SKM-1 treated with dmso at 0.1 percent for 144 hours (cell line): ENCODE measurements at regions not wholly inside any gene's neighbourhood (a gene's known extent, or its start where the extent isn't known, plus 50 kb on each side); places are given as distances from the start of the nearest gene placed in this dataset.
"Not testable (repeated sequence)": the region's sequence is repeated elsewhere in the genome, so short reads cannot be mapped to it uniquely, and the experiment has no call there.

ENCODE experiments used
- DNase-seq: peaks from one replicate; lab custom pipeline; 2025; ENCODE audit not compliant: unreplicated experiment; lab: John Stamatoyannopoulos, UW

DNA sequence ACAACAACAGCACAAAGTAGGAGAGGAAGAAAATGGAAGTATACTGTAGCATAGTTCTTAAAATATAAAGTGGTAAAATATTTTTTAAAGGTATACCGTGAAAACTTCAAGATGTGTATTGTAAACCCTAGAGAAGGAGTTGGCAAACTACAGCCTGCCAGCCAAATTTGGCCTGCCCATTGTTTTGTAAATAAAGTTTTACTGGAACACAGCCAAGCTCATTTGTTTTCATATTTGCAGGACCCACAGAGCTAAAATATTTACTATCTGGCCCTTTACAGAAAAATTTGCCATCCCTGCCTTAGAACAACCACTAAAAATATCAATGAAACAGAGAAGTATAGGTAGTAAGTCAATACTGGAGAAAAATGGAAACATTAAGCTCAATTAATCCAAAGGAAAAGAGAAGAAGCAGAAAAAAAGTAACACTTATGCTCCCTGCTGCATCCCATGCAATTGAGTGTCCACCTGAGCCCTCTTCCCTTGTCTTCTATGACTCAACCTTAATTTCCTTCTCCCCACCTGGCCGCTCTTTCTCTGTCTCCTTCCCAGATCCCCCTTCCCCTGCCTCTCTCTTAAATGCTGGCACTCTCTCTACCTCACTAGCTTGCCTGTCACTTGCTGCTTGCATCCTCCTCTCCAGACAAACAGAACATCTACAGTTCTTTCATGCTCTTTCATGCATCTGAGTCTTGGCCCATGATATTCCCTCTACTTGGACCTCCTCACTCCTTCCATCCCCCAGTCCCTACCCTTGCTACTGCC lies 50.6 kb upstream of the FER start:
- DNase-seq = no peak

DNA sequence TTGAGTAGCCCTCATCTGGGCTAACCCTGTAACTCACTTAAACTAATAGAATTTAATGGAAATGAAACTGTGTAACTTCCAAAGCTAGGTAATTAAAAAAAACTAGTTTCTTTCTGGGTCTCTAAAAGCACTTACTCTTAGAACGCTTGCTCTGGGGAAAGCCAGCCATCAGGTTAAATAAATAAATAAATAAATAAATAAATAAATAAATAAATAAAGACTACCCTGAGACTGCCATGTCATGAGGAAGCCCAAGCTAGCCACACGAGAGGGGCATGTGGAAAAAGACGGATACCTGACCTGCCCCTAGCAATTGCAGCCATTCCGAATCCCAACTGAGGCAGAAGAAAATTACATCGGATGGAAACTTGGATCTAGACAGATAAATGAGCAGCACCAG lies 51.3 kb upstream of the FER start:
- DNase-seq = no peak

- no peak for DNase-seq
These were observed 59.2 kb upstream of the FER start for GRCh38 chr5:108688485-108688884.

- peak; percentile 8 for DNase-seq
These were observed 60.0 kb upstream of the FER start for GRCh38 chr5:108687595-108688200.

- DNase-seq = no peak
These were observed 61.0 kb upstream of the FER start for GRCh38 chr5:108686676-108687075.

DNA sequence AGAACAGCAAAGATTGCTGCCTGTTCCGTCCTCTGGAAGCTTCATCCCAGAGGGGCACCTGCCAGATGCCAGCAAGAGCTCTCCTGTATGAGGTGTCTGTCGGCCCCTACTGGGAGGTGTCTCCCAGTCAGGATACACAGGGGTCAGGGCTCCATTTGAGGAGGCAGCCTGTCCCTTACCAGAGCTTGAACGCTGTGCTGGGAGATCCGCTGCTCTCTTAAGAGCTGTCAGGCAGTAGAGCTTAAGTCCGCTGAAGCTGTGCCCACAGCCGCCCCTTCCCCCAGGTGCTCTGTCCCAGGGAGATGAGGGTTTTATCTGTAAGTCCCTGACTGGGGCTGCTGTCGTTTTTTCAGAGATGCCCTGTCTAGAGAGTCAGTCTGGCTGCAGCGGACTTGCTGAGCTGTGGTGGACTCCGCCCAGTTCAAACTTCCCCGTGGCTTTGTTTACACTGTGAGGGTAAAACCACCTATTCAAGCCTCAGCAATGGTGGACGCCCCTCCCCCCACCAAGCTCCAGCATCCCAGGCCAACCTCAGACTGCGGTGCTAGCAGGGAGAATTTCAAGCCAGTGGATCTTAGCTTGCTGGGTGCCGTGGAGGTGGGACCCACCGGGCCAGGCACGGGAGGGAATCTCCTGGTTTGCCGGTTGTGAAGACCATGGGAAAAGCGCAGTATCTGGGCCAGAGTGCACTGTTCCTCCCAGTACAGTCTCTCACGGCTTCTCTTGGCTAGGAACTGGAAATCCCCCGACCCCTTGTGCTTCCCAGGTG lies 62.1 kb upstream of the FER start:
- DNase-seq = not testable (repeated sequence)

- DNase-seq = peak; percentile 49
These were observed 66.4 kb upstream of the FER start for GRCh38 chr5:108681079-108681921.

DNA sequence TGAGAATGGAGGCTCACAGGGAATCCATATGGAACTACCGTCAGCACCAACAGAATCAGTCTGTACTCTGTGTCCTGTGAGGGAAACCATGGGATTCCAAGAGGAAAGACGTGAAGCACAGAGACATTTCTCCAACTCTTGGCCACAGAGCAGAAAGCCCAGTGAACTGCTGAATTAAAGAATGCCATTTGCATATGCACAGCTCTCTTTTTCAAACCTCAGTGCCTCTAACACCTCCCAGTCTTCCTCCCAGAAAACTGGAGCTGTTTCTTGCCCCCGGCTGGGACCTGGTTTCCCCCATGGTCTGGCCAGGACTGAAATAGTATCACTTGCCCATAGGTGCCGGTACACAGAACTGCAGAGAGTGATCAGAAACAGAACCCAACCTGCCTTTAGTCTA lies 69.6 kb upstream of the FER start:
- no peak for DNase-seq

- no peak for DNase-seq
These were observed 72.0 kb upstream of the FER start for GRCh38 chr5:108675736-108676135.

DNA sequence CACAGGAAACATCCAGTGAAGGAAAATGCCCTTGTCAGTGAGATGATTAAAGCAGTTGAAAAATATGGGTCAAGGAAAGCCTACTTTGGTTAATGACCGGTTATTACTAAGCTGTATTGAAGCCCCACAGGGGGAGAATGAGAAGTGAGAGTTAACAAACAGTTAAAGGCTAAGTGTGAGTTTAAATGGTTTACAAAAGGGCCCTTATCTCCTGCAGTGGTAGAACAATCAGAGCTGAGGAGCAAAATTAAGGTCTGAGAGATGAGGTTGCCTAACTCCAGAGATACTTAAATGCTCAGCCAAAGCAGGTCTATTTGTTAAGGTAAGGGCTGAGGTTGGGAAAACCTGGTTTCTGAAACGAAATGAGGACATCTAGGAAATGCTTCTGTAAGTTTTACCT lies 75.1 kb upstream of the FER start:
- DNase-seq = no peak

- DNase-seq = no peak
These were observed 77.0 kb upstream of the FER start for GRCh38 chr5:108670591-108671289.

DNA sequence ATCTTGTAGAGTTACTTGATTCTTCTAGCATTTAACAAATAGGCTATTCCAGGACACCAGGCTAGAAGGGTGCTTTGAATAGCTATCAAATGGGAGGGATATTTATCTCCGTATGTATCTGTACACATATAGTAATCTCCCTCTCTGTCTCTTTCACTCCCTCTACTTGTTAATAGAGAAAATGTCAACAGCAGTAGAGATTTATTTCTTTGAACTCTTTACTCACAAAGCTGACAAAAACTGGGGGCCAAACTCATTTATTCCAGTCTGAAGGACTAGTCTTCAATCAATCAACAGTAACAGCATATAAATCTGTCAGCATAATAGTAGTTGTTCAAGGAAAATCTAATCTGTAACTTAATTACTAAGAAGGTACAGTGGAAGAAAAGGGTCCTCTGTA lies 78.2 kb upstream of the FER start:
- no peak for DNase-seq

- DNase-seq = no peak
These were observed 86.0 kb upstream of the FER start for GRCh38 chr5:108661590-108662219.

- no peak for DNase-seq
These were observed 86.7 kb upstream of the FER start for GRCh38 chr5:108661024-108661423.

DNA sequence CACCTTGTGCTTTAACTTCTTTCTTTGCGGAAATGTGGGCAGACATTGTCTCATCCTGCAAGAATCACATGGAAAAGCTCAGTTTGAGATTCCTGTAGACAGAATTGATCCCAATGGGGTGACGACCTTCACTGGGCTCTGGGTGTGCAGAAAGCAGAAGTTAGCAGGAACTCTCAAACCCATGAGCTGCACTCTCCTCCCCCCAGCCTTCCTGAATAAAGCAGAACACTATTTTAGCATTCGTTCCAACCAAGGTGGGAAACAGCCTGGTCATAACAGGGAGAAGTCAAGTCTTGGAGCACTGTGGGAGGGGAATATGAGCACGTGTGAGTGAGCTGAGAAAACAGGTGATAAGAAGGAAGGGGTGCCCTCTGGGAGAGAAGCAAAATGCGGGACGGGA lies 87.4 kb upstream of the FER start:
- peak; percentile 10 for DNase-seq

GRCh38 chr5:108659531-108659930 lies 88.2 kb upstream of the FER start:
- DNase-seq = no peak

DNA sequence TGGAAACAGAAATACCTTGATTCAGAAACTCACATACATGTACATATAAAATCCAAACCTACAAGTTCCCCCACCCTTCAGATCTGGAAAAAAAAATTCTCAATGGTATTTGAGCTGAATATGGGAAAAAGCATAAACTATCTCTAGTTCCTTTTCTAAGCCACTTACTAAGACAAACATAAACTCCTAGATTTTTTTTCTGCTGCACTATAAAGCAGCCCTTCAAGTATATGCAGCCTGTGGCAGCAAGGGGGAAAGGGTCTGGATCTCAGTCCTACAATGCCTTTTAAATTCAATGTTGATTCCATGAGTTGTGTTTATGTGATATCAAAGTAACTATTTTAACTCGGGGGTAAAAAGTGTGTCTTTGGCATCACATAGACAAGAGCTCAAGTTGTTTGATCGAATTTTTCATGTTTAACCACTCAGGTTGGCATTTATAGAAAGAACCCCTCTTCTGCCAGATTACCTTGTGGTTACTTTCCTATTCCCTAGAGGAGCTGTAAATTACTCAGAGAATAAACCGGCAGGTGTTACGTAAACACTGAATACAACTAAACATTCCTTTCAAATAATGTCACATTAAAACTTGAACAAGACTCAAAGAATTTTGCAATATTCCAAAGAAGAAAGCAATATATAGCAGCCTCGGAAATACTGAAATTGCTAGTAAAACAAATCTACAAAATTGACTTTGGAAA lies 91.8 kb upstream of the FER start:
- DNase-seq = no peak

DNA sequence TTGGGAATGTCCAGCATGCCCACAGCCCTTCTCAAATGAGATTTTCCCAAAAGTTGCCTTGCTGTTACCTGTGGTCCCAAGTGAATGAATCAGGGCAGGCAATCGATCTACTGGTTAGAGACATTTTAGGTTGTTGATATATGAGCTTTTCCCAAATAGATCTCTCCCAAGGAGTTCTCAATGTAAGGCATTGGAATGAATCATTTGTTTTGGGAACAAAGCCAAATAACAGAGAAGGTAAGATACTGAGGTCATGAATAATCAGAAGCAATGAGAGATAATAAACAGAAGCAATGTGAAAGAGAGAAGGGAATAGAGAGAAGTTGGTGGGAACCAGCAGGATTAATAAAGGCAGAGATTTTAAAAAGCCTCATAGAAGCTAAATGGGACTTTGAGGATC lies 93.6 kb upstream of the FER start:
- no peak for DNase-seq

DNA sequence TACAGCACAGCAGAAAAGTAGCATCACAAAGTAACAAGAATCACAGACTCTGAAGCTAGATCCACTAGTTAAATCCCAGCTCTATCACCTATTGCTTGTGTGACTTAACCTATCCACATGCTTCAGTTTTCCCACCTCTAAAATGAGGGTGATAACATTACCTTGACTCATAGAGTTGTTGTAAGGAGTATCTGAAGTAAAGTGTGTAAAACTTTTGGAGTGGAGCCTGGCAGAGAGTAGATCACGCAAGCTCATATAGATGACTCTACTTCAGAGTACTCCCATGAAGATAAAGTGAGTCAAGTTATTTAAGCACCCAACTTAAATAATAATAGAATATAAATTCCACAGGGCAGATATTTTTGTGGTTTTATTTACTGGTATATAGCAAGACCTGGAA lies 94.5 kb upstream of the FER start:
- DNase-seq = no peak

DNA sequence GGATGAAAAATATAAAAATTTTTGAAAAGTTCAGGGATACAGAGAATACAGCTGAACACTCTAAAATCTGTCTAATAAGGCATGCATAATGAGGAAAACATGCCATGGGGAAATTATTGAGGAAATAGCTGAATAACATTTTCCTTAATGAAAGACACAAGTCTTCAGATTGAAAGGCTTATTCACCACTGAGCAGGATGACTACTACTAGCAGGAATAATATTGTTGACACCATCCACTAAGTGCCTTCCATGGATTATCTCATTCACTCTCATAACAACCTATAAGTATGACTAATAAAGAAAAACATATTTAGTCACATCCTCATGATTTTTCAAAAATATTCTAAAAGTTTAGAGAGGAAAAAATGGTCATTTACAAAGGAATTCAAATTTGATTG lies 96.7 kb upstream of the FER start:
- DNase-seq = no peak
